ENCODE measurements at regions not wholly inside any gene's neighbourhood (a gene's known extent, or its start where the extent isn't known, plus 50 kb on each side); places are given as distances from the start of the nearest gene placed in this dataset.
A peak's percentile ranks its signal among the peaks of the same experiment; 100 is the strongest.

- DNase-seq (ENCODE audit: low spot score in 2 of 2) (no peak), ATAC-seq (replicated peaks; ENCODE audit: extremely low read depth, poor library complexity, severe bottlenecking) (no peak)
- Mint-ChIP-seq H3K4me3 (no peak overlapping the region), H3K4me1 (no peaks in the 10 kb centered on the region), H3K36me3 (ENCODE audit: insufficient read depth) (no peaks in the 10 kb centered on the region), H3K9me3 (no peaks in the 10 kb centered on the region), H3K27me3 (peaks cover 58% of the 10 kb centered on the region), H3K27ac (ENCODE audit: low read depth) (no peak overlapping the region)
These were observed 105.6 kb downstream of the LIPG start for GRCh38 chr18:49667462-49667861.

- H3K9me3 Mint-ChIP-seq, result no peaks in the 10 kb centered on the region
- no peaks in the 10 kb centered on the region for H3K4me1 Mint-ChIP-seq
- no peak overlapping the region for H3K27ac Mint-ChIP-seq (ENCODE audit: low read depth)
- DNase-seq (ENCODE audit: low spot score in 2 of 2), result no peak
- no peak overlapping the region for H3K4me3 Mint-ChIP-seq
- no peaks in the 10 kb centered on the region for H3K36me3 Mint-ChIP-seq (ENCODE audit: insufficient read depth)
- ATAC-seq (replicated peaks; ENCODE audit: extremely low read depth, poor library complexity, severe bottlenecking), result no peak
- H3K27me3 Mint-ChIP-seq, result peaks cover 69% of the 10 kb centered on the region
These were observed 104.4 kb downstream of the LIPG start for GRCh38 chr18:49666045-49666775.

- Mint-ChIP-seq H3K4me3 (no peak overlapping the region), H3K36me3 (ENCODE audit: insufficient read depth) (no peaks in the 10 kb centered on the region), H3K9me3 (no peaks in the 10 kb centered on the region), H3K27me3 (peaks cover 63% of the 10 kb centered on the region), H3K27ac (ENCODE audit: low read depth) (peak overlapping the region; percentile 8), H3K4me1 (no peaks in the 10 kb centered on the region)
- DNase-seq (ENCODE audit: low spot score in 2 of 2) (no peak), ATAC-seq (replicated peaks; ENCODE audit: extremely low read depth, poor library complexity, severe bottlenecking) (no peak)
These were observed 102.3 kb downstream of the LIPG start for GRCh38 chr18:49663899-49664890.

- DNase-seq (ENCODE audit: low spot score in 2 of 2) (no peak), ATAC-seq (replicated peaks; ENCODE audit: extremely low read depth, poor library complexity, severe bottlenecking) (no peak)
- no peak overlapping the region for H3K27ac Mint-ChIP-seq (ENCODE audit: low read depth)
- H3K27me3 Mint-ChIP-seq, result peaks cover 46% of the 10 kb centered on the region
- H3K4me3 Mint-ChIP-seq, result no peak overlapping the region
- H3K36me3 Mint-ChIP-seq (ENCODE audit: insufficient read depth), result no peaks in the 10 kb centered on the region
- no peaks in the 10 kb centered on the region for H3K4me1 Mint-ChIP-seq
- H3K9me3 Mint-ChIP-seq, result no peaks in the 10 kb centered on the region
These were observed 100.6 kb downstream of the LIPG start for GRCh38 chr18:49662506-49662905.

GRCh38 chr18:49658823-49659404 is 97.1 kb downstream of the LIPG start:
- H3K36me3 Mint-ChIP-seq (ENCODE audit: insufficient read depth), result no peaks in the 10 kb centered on the region
- H3K27ac Mint-ChIP-seq (ENCODE audit: low read depth), result no peak overlapping the region
- DNase-seq (ENCODE audit: low spot score in 2 of 2) (no peak), ATAC-seq (replicated peaks; ENCODE audit: extremely low read depth, poor library complexity, severe bottlenecking) (no peak)
- H3K4me3 Mint-ChIP-seq, result no peak overlapping the region
- H3K9me3 Mint-ChIP-seq, result no peaks in the 10 kb centered on the region
- peaks cover 5% of the 10 kb centered on the region for H3K4me1 Mint-ChIP-seq
- peaks cover 11% of the 10 kb centered on the region for H3K27me3 Mint-ChIP-seq

GRCh38 chr18:49656073-49656692 is 94.3 kb downstream of the LIPG start:
- H3K36me3 Mint-ChIP-seq (ENCODE audit: insufficient read depth), result no peaks in the 10 kb centered on the region
- ATAC-seq (replicated peaks; ENCODE audit: extremely low read depth, poor library complexity, severe bottlenecking) (peak; percentile 24), DNase-seq (ENCODE audit: low spot score in 2 of 2) (no peak)
- no peaks in the 10 kb centered on the region for H3K27me3 Mint-ChIP-seq
- H3K4me1 Mint-ChIP-seq, result peaks cover 11% of the 10 kb centered on the region
- no peaks in the 10 kb centered on the region for H3K9me3 Mint-ChIP-seq
- H3K4me3 Mint-ChIP-seq, result no peak overlapping the region
- peak overlapping the region; percentile 17 for H3K27ac Mint-ChIP-seq (ENCODE audit: low read depth)

- H3K9me3 Mint-ChIP-seq, result no peaks in the 10 kb centered on the region
- ATAC-seq (replicated peaks; ENCODE audit: extremely low read depth, poor library complexity, severe bottlenecking) (no peak), DNase-seq (ENCODE audit: low spot score in 2 of 2) (no peak)
- H3K36me3 Mint-ChIP-seq (ENCODE audit: insufficient read depth), result no peaks in the 10 kb centered on the region
- H3K27ac Mint-ChIP-seq (ENCODE audit: low read depth), result peak overlapping the region; percentile 17
- H3K4me3 Mint-ChIP-seq, result no peak overlapping the region
- no peaks in the 10 kb centered on the region for H3K27me3 Mint-ChIP-seq
- peaks cover 11% of the 10 kb centered on the region for H3K4me1 Mint-ChIP-seq
These were observed 93.6 kb downstream of the LIPG start for GRCh38 chr18:49655266-49656072.

- Mint-ChIP-seq H3K4me1 (peaks cover 11% of the 10 kb centered on the region), H3K9me3 (no peaks in the 10 kb centered on the region), H3K27me3 (no peaks in the 10 kb centered on the region), H3K4me3 (no peak overlapping the region), H3K36me3 (ENCODE audit: insufficient read depth) (no peaks in the 10 kb centered on the region), H3K27ac (ENCODE audit: low read depth) (no peak overlapping the region)
- DNase-seq (ENCODE audit: low spot score in 2 of 2) (no peak), ATAC-seq (replicated peaks; ENCODE audit: extremely low read depth, poor library complexity, severe bottlenecking) (no peak)
These were observed 92.5 kb downstream of the LIPG start for GRCh38 chr18:49654347-49654746.

- DNase-seq (ENCODE audit: low spot score in 2 of 2) (no peak), ATAC-seq (replicated peaks; ENCODE audit: extremely low read depth, poor library complexity, severe bottlenecking) (no peak)
- Mint-ChIP-seq H3K4me1 (peaks cover 11% of the 10 kb centered on the region), H3K36me3 (ENCODE audit: insufficient read depth) (no peaks in the 10 kb centered on the region), H3K27me3 (no peaks in the 10 kb centered on the region), H3K27ac (ENCODE audit: low read depth) (no peak overlapping the region), H3K4me3 (no peak overlapping the region), H3K9me3 (no peaks in the 10 kb centered on the region)
These were observed 91.2 kb downstream of the LIPG start for GRCh38 chr18:49652881-49653724.

GRCh38 chr18:49651033-49651432 is 89.2 kb downstream of the LIPG start:
- H3K9me3 Mint-ChIP-seq, result no peaks in the 10 kb centered on the region
- H3K27me3 Mint-ChIP-seq, result no peaks in the 10 kb centered on the region
- peaks cover 10% of the 10 kb centered on the region for H3K4me1 Mint-ChIP-seq
- H3K4me3 Mint-ChIP-seq, result no peak overlapping the region
- H3K27ac Mint-ChIP-seq (ENCODE audit: low read depth), result no peak overlapping the region
- H3K36me3 Mint-ChIP-seq (ENCODE audit: insufficient read depth), result no peaks in the 10 kb centered on the region
- ATAC-seq (replicated peaks; ENCODE audit: extremely low read depth, poor library complexity, severe bottlenecking) (no peak), DNase-seq (ENCODE audit: low spot score in 2 of 2) (no peak)

GRCh38 chr18:49650426-49650891 is 88.6 kb downstream of the LIPG start:
- no peaks in the 10 kb centered on the region for H3K27me3 Mint-ChIP-seq
- H3K4me1 Mint-ChIP-seq, result peaks cover 6% of the 10 kb centered on the region
- H3K9me3 Mint-ChIP-seq, result no peaks in the 10 kb centered on the region
- no peak for ATAC-seq (replicated peaks; ENCODE audit: extremely low read depth, poor library complexity, severe bottlenecking)
- no peak for DNase-seq (ENCODE audit: low spot score in 2 of 2)
- H3K36me3 Mint-ChIP-seq (ENCODE audit: insufficient read depth), result no peaks in the 10 kb centered on the region
- no peak overlapping the region for H3K4me3 Mint-ChIP-seq
- H3K27ac Mint-ChIP-seq (ENCODE audit: low read depth), result no peak overlapping the region
